Breast epithelium (tissue), 4 donors: ENCODE measurements at regions not wholly inside any gene's neighbourhood (a gene's known extent, or its start where the extent isn't known, plus 50 kb on each side); places are given as distances from the start of the nearest gene placed in this dataset.

Source experiments
- DNase-seq, 2 donors: peaks; one replicate each; pipeline ENCODE4 v3.0.0-alpha.2; 2019; ENCODE audit warnings: low spot score in 2 of 2
- H3K27ac ChIP-seq, 2 donors: fragments of 200-600 bp; sonication (generic) in 1 of 2; one replicate each; pipeline ENCODE4 v1.5.1; 2016 to 2019; ENCODE audit warnings: mild to moderate bottlenecking in 1 of 2
- H3K27me3 ChIP-seq, 2 donors: fragments of 200-600 bp; sonication (generic) in 1 of 2; one replicate each; pipeline versions ENCODE4 v1.5.1 to v1.6.0; 2017 to 2019; ENCODE audit warnings: control low read depth in 1 of 2, mild to moderate bottlenecking in 1 of 2
- H3K36me3 ChIP-seq: fragments of 200-600 bp; one replicate; pipeline ENCODE4 v1.5.1; 2019
- H3K4me1 ChIP-seq, 2 donors: fragments of 200-600 bp; sonication (generic); one replicate each; pipeline ENCODE4 v1.5.1; 2016 to 2019; ENCODE audit warnings: control low read depth in 1 of 2
- H3K4me3 ChIP-seq, 3 donors: fragments of 200-600 bp; sonication (generic); 1 replicate in 2 of 3; 2 replicates in 1 of 3; pipeline ENCODE4 v1.5.1; 2016 to 2019; ENCODE audit warnings: mild to moderate bottlenecking in 3 of 3, moderate library complexity in 2 of 3
- H3K9me3 ChIP-seq, 2 donors: fragments of 200-600 bp; sonication (generic) in 1 of 2; one replicate each; pipeline ENCODE4 v1.5.1; 2016 to 2019; ENCODE audit warnings: control low read depth in 1 of 2
- CTCF ChIP-seq, 3 donors: fragments of 450-650 bp; IDR thresholded peaks; one replicate each; pipeline ENCODE4 v1.5.1; 2016 to 2017; ENCODE audit warnings: antibody characterized with exemption in 3 of 3, mild to moderate bottlenecking in 3 of 3, moderate library complexity in 3 of 3
- POLR2A ChIP-seq: fragments of 450-650 bp; IDR thresholded peaks from one replicate; pipeline ENCODE4 v1.6.1; 2016; ENCODE audit warnings: antibody characterized with exemption, mild to moderate bottlenecking, moderate library complexity
- POLR2AphosphoS5 ChIP-seq, 3 donors: sonication (generic); formaldehyde crosslinking; IDR thresholded peaks; one replicate each; pipeline ENCODE4 v1.6.1; 2017; ENCODE audit warnings: antibody characterized with exemption in 3 of 3
- intact Hi-C: fragments of 100-400 bp; cut with DNase I; formaldehyde crosslinking; loops from one replicate; pipeline ENCODE4 v1.15.1; 2023; ENCODE audit warnings: low total_unique reads

GRCh38 chr13:111893607-111894443 lies 173.1 kb upstream of the SOX1 start:
- peak in 1 of 2 donors; percentile 34 for DNase-seq
- Histone ChIP-seq H3K27ac (no peak overlapping the region), H3K4me1 (no peaks in the 10 kb centered on the region), H3K9me3 (peaks cover 0 to 5% of the 10 kb centered on the region in 2 donors), H3K36me3 (no peaks in the 10 kb centered on the region), H3K4me3 (peak overlapping the region in 1 of 3 donors; percentile 11), H3K27me3 (peaks cover 0 to 42% of the 10 kb centered on the region in 2 donors)
- intact Hi-C loops = no loop called here
- TF ChIP-seq CTCF (IDR thresholded peaks at IDR 0.05) (no peak), POLR2A (no peak), POLR2AphosphoS5 (IDR thresholded peaks at IDR 0.05) (no peak)

GRCh38 chr13:111895896-111896821 lies 170.8 kb upstream of the SOX1 start:
- Histone ChIP-seq H3K27ac (no peak overlapping the region), H3K4me1 (no peaks in the 10 kb centered on the region), H3K27me3 (peaks cover 0 to 45% of the 10 kb centered on the region in 2 donors), H3K4me3 (no peak overlapping the region), H3K36me3 (no peaks in the 10 kb centered on the region), H3K9me3 (peaks cover 0 to 5% of the 10 kb centered on the region in 2 donors)
- intact Hi-C loops = no loop called here
- TF ChIP-seq POLR2AphosphoS5 (IDR thresholded peaks at IDR 0.05) = no peak
- TF ChIP-seq POLR2A = no peak
- TF ChIP-seq CTCF (IDR thresholded peaks at IDR 0.05) = no peak
- peak in 1 of 2 donors; percentile 30 for DNase-seq

DNA sequence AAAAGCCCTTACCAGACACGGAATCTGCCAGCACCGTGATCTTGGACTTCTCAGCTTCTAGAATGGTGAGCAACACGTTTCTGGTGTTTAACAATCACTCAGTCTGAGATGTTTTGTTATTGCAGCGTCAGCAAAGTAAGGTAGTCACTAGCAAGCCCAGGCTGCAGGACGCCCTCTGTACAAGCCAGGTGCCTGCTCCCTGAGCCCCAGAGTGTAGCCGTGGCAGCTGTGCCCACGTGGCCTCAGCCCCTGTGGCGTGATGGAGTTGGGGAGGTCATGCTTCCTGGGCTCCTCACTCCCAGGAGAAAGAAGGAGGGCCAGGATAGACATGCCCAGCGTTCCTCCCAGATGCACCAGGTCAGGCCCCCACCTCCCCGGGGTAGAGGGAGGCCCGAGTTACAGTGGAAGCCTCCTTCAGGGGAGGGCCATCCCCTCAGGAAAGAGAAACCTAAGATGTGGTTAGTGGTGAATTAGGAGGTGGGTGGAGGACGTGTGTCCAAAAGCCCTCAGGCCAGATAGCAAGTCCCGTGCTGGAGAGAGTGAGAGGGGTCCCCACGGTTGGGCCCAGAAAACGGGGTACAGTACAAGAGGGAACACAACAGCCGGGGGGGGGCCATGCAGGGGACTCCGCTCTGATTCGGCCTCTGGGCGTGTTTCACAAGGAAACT lies 169.6 kb upstream of the SOX1 start:
- no peak for TF ChIP-seq POLR2A
- no peak for TF ChIP-seq CTCF (IDR thresholded peaks at IDR 0.05)
- no peak for TF ChIP-seq POLR2AphosphoS5 (IDR thresholded peaks at IDR 0.05)
- no peaks in the 10 kb centered on the region for H3K36me3 ChIP-seq
- intact Hi-C loops = no loop called here
- DNase-seq = peak in 1 of 2 donors; percentile 34
- H3K4me1 ChIP-seq = no peaks in the 10 kb centered on the region
- H3K9me3 ChIP-seq = peaks cover 0 to 5% of the 10 kb centered on the region in 2 donors
- no peak overlapping the region for H3K4me3 ChIP-seq
- H3K27ac ChIP-seq = no peak overlapping the region
- peaks cover 0 to 42% of the 10 kb centered on the region in 2 donors for H3K27me3 ChIP-seq

DNA sequence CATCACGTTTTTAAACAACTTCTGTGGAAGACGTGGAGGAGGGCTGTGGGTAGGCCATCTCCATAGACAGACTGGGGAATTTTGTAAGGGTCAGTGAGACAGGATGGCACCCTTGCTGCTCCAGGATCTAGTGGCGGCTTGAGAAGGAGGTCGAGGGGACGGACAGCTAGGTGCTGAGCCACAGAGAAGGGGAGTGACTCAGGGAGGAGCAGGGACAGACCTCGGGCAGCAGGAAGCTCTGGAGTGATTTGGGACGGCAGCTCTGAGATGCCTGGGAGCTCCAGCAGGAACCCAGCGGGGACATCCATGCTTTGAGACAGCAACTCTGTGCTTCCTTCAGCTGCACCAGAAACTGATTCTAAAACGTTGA lies 169.1 kb upstream of the SOX1 start:
- H3K4me3 ChIP-seq = no peak overlapping the region
- peaks cover 0 to 37% of the 10 kb centered on the region in 2 donors for H3K27me3 ChIP-seq
- H3K36me3 ChIP-seq = no peaks in the 10 kb centered on the region
- intact Hi-C loops = no loop called here
- H3K4me1 ChIP-seq = no peaks in the 10 kb centered on the region
- H3K9me3 ChIP-seq = peaks cover 0 to 5% of the 10 kb centered on the region in 2 donors
- H3K27ac ChIP-seq = no peak overlapping the region
- no peak for TF ChIP-seq CTCF (IDR thresholded peaks at IDR 0.05)
- no peak for TF ChIP-seq POLR2A
- no peak for TF ChIP-seq POLR2AphosphoS5 (IDR thresholded peaks at IDR 0.05)
- DNase-seq = no peak
